NCI-H446 (cell line): ENCODE measurements at regions not wholly inside any gene's neighbourhood (a gene's known extent, or its start where the extent isn't known, plus 50 kb on each side); places are given as distances from the start of the nearest gene placed in this dataset.
"Not testable (repeated sequence)": the region's sequence is repeated elsewhere in the genome, so short reads cannot be mapped to it uniquely, and the experiment has no call there.

ENCODE experiments used
- DNase-seq, 2 experiments: peaks; one replicate each; lab custom pipeline; 2025; lab: John Stamatoyannopoulos, UW

GRCh38 chrX:43225626-43226328 is 430.3 kb upstream of the MAOA start:
- DNase-seq: no peak

DNA sequence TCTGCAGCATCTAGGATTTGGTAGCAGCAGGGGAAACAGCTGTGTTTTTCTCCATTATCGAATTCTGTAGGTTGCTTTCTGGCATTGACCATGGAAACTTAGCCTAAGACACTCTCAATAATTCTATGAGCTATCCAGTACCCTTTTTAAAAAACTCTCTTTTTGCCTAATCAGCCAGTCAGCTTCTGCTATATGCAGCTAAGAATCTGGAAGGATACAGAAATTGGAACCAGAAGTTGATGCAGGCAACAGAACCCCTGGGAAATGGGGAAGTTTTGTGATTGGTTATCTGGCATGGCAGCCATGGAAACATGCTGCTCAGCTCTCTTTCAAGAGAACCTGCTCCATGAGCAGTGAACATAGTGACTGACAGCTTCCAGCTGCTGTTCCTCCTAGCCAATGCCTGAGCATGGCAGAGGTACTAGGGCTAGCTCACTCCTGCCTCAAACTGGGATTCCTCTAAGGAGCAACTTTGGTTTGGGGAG is 417.6 kb upstream of the MAOA start:
- DNase-seq: no peak

DNA sequence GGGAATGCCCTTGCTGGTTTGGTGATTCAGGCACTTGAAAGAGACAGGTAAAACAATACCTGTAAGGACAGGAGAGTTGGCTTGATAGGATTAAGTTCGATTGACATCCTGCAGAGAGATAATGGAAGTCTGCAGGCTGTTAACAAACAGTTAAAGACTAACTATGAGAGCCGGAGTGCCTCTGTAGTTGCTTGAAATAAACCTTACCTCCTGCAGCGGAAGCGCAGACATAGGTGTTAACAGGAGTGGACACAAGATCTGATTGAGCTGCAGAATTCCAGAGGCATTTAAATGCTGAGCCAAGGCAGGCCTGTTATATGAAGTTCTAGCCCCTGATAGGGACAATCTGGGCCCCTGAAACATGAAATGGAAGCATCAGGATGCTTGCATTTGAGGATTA is 416.7 kb upstream of the MAOA start:
- DNase-seq: no peak

DNA sequence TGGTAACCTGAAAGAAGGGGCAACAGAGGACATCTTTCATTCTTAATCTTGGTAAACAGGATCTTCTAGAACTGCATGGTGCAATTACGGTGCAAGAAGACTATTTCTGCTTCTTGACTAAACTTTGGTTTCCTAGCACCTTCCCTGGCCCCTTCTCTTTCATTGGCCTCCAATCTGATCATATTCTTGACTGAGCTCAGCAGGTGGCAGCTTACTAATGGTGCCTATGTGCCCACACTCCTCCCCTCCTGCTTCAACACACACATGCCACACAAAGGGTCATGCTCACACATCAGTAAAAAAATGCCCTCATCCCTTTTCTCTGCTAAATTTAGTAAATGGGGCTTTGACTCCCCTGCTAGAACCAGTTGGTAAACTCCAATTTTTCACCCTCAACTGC is 400.5 kb upstream of the MAOA start:
- no peak for DNase-seq

GRCh38 chrX:43266487-43266886 is 389.6 kb upstream of the MAOA start:
- no peak for DNase-seq

DNA sequence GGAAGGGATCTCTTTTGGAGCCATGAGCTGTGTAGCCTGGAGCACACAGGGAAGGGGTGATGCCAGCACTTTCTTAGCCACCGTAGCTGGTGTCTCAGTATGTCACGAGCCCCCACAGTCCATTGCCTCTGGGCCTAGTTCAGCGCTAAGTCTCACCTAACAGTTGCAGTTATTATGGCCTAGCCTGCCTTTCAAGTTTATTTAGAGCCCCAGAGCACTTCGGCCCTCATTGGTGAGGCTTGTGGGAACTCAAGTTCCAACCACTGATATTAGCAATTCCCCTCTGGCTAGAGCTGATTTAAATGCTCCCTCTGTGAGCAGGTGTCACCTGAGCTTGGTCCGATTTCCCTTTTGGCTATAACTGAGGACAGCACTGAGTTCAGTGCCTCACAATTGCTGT is 388.4 kb upstream of the MAOA start:
- no peak for DNase-seq

DNA sequence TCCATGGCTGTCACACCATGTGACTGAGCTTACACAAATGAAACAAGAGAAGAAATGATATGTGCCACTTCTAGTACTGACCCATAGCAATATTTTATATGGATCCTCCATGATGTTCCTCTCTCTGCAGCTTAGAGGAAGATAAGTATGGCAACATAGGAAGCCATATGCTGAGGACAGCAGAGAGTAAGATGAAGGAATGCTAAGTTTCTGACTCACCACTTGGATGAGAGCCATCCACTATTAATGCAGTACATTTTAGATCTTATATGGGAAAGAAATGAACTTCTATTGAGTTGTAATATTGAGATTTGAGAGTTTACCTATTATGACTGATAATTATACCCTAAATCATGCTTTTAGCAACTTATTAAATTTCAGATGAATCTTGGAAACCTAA is 386.9 kb upstream of the MAOA start:
- no peak for DNase-seq

DNA sequence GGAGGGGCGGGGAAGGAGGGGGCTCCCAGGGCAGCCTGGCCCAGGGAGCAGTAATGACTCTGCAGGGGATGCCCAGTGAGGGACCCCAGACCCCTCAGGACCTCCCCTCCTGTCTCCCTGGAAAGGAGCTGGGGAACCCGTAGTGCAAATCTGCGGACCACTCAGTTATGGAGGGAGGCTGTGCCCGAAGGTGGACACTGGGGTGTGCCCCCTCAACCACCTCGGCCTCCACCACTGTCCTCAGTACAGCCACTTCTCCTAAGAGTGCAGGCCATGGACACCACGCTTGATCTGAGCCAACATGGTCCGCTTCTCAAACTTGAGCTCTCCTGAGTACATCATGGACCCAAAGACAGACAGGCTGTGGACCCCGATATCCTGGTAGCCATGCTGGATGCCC is 378.2 kb upstream of the MAOA start:
- no peak for DNase-seq

- no peak for DNase-seq
Observed at GRCh38 chrX:43278440-43278839, 377.7 kb upstream of the MAOA start.

GRCh38 chrX:43279341-43279808 is 376.7 kb upstream of the MAOA start:
- DNase-seq: no peak

GRCh38 chrX:43283187-43283586 is 372.9 kb upstream of the MAOA start:
- DNase-seq: no peak

DNA sequence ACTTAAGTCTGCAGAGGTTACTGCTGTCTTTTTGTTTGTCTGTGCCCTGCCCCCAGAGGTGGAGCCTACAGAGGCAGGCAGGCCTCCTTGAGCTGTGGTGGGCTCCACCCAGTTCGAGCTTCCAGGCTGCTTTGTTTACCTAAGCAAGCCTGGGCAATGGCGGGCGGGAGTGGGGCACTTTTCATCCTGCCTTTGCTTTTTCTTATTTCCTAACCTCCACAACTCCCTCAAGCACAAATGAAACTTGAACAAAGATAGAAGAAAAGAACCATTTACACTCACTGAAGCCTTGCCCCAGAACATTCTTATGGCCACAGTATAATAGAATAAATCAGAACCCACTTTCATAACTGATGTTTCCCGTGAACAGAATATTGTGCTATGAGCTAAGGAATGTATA is 344.5 kb upstream of the MAOA start:
- DNase-seq: not testable (repeated sequence)

GRCh38 chrX:43313035-43313434 is 343.1 kb upstream of the MAOA start:
- DNase-seq: no peak

DNA sequence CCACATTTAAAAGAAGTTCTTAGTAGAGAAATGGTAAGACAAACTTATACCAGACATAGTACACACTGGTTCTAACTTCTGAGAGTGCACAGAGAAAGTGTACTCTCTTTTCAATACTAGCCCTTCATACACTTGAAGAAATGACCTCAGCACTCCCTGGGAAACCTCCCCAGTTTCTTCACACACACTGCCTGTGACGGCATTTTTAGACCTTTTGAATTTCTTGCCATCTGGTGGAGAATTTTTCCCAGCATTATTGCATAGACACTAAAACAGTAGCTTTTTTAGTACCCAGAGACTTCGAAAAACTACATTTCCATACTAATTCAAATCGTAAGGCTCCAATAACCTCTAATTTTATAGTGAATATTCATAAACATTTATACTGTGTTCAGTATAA is 341.6 kb upstream of the MAOA start:
- DNase-seq: no peak

GRCh38 chrX:43315622-43316021 is 340.5 kb upstream of the MAOA start:
- no peak for DNase-seq

- no peak for DNase-seq
Observed at GRCh38 chrX:43316146-43316545, 340.0 kb upstream of the MAOA start.

DNA sequence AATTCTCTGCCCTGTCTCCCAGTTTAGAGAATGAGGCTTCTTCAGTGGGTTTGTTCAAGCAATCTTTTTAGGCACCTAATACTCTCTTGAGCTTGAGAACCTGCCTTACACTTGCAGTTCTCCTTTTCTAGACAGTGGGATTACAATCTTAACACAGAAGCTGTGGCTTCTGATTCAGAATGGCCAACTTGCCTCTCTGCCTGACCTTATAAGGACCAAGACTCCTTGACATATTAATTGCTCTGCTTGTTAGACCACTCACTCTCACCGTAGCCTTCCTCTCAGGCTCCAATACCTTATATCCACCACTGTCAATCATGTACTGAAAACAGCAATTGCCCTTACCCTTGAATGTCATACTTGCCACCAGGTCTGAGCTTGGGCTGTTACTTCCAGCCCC is 338.7 kb upstream of the MAOA start:
- no peak for DNase-seq

DNA sequence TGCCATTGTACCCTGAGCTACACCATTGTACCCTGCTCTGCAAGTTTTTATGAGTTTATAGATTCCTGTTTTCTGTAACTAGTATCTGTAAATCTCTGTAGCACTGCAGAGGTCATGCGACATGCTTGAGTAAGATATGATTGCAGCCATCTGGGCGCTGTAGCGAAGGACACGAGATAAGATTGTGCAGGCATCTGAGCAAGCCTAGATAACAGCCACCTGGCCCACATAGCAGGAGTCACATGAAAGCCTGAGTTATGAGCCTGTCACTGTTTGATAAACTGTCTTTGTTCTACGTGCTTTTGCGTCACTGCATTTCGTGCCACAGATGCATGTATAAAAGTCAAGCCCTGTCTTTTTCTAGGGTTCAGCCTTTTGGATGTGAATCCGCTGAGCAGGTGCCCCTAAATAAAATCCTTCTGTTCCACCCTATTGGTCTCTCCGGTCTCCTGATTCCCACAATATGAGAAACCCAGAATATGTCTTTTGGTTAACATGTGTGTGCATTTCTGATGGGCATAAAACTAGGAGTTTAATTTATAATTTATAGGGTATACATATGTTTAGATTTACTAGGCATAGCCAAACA is 327.6 kb upstream of the MAOA start:
- DNase-seq: no peak

- DNase-seq: no peak
Observed at GRCh38 chrX:43333543-43333942, 322.6 kb upstream of the MAOA start.

- no peak for DNase-seq
Observed at GRCh38 chrX:43345166-43345565, 310.9 kb upstream of the MAOA start.

DNA sequence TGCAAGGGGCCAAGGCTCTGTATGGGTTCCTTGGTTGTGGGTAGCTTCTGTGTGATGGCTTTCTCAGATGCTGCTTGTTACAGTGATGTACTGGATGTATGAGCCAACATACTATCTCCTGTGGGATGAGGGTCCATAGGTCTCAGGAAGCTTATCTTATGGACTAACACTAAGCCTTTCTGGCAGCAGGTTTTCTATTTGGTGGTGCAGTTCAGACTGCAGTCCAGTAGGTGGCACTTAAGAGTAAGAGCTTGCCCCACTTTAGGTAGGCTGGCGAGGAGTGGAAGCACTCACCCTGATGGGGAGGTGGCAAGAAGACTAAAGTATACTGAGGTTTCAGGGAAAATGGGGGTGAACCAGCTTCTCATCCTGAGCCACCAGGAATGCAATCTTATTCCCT is 306.7 kb upstream of the MAOA start:
- peak; percentile 4 to 31 for DNase-seq

DNA sequence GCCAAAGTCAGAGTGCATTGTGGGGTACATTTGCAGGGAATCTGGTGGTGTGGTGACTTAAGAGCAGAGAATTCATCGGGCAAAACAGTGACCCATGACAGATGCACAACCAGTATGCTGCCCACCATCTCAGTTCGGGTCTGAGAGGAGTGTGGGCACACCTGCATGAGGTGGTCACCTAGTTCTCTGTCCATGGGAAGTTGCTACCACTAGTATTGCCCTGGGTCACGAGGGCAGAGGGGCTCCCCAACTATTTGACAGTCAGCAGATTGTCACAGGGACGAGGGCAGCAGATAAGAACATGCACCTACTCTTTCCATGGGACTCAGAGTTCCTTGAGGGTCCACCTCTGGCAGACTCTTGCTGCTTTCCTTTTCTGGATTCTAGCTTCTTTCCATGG is 305.2 kb upstream of the MAOA start:
- no peak for DNase-seq

- no peak for DNase-seq
Observed at GRCh38 chrX:43357741-43358140, 298.4 kb upstream of the MAOA start.

DNA sequence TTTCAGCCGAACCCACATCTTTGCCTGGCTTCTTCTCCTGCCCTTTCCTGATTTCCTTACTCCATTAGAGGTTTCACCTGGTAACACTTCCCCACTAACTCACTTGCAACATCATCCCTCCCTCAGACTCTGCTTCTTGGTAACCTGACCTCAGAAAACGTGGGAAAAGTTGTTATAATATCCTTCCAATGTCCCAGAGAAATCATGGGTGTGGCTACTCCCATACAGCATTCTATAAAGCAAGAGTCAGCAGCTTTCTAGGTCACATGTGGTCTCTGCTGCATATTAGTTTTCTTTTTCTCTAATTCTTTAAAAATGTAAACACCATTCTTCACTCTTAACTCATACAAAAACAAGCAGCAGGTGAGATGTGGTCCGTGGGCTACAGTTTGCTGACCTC is 283.1 kb upstream of the MAOA start:
- no peak for DNase-seq
